ENCODE measurements at regions not wholly inside any gene's neighbourhood (a gene's known extent, or its start where the extent isn't known, plus 50 kb on each side); places are given as distances from the start of the nearest gene placed in this dataset.

- Mint-ChIP-seq H3K27me3 (no peaks in the 10 kb centered on the region), H3K4me1 (no peaks in the 10 kb centered on the region), H3K9me3 (peaks cover 3% of the 10 kb centered on the region), H3K36me3 (ENCODE audit: low read depth) (no peaks in the 10 kb centered on the region), H3K27ac (no peak overlapping the region), H3K4me3 (no peak overlapping the region)
- ChIA-PET CTCF (no interaction called here), POLR2A (no interaction called here)
- DNase-seq, result no peak
- TF ChIP-seq CTCF (IDR thresholded peaks at IDR 0.05), result no peak
- intact Hi-C loops (cut with micrococcal nuclease), result no loop called here
- ATAC-seq (ENCODE audit: low read depth), result no peak
Measured at GRCh38 chr19:28521614-28522544, 691.1 kb downstream of the UQCRFS1 start.

GRCh38 chr19:28520998-28521568 lies 691.9 kb downstream of the UQCRFS1 start:
- H3K9me3 Mint-ChIP-seq, result peaks cover 3% of the 10 kb centered on the region
- CTCF ChIA-PET, result no interaction called here
- intact Hi-C loops (cut with micrococcal nuclease), result no loop called here
- H3K4me3 Mint-ChIP-seq, result no peak overlapping the region
- ATAC-seq (ENCODE audit: low read depth) (no peak), DNase-seq (no peak)
- H3K4me1 Mint-ChIP-seq, result no peaks in the 10 kb centered on the region
- H3K27me3 Mint-ChIP-seq, result no peaks in the 10 kb centered on the region
- H3K36me3 Mint-ChIP-seq (ENCODE audit: low read depth), result no peaks in the 10 kb centered on the region
- H3K27ac Mint-ChIP-seq, result no peak overlapping the region
- POLR2A ChIA-PET, result no interaction called here
- TF ChIP-seq CTCF (IDR thresholded peaks at IDR 0.05), result no peak

- CTCF ChIA-PET, result no interaction called here
- ATAC-seq (ENCODE audit: low read depth) (no peak), DNase-seq (no peak)
- POLR2A ChIA-PET, result no interaction called here
- Mint-ChIP-seq H3K4me1 (no peaks in the 10 kb centered on the region), H3K27ac (no peak overlapping the region), H3K27me3 (no peaks in the 10 kb centered on the region), H3K4me3 (no peak overlapping the region), H3K9me3 (peaks cover 3% of the 10 kb centered on the region), H3K36me3 (ENCODE audit: low read depth) (no peaks in the 10 kb centered on the region)
- intact Hi-C loops (cut with micrococcal nuclease), result no loop called here
- no peak for TF ChIP-seq CTCF (IDR thresholded peaks at IDR 0.05)
Measured at GRCh38 chr19:28519952-28520861, 692.7 kb downstream of the UQCRFS1 start.

GRCh38 chr19:28519218-28519779 lies 693.7 kb downstream of the UQCRFS1 start:
- Mint-ChIP-seq H3K27me3 (no peaks in the 10 kb centered on the region), H3K9me3 (peaks cover 3% of the 10 kb centered on the region), H3K27ac (no peak overlapping the region), H3K4me1 (no peaks in the 10 kb centered on the region), H3K36me3 (ENCODE audit: low read depth) (no peaks in the 10 kb centered on the region), H3K4me3 (no peak overlapping the region)
- POLR2A ChIA-PET, result no interaction called here
- intact Hi-C loops (cut with micrococcal nuclease), result no loop called here
- DNase-seq, result no peak
- no peak for ATAC-seq (ENCODE audit: low read depth)
- no peak for TF ChIP-seq CTCF (IDR thresholded peaks at IDR 0.05)
- CTCF ChIA-PET, result no interaction called here
